ENCODE measurements at regions not wholly inside any gene's neighbourhood (a gene's known extent, or its start where the extent isn't known, plus 50 kb on each side); places are given as distances from the start of the nearest gene placed in this dataset.
A peak's percentile ranks its signal among the peaks of the same experiment; 100 is the strongest.

- DNase-seq (peak in 1 of 3 donors; percentile 15), ATAC-seq (no peak)
- Histone ChIP-seq H3K9me3 (no peaks in the 10 kb centered on the region), H3K4me3 (no peak overlapping the region), H3K4me1 (ENCODE audit: low read depth) (no peaks in the 10 kb centered on the region), H3K36me3 (ENCODE audit: low read depth) (no peaks in the 10 kb centered on the region)
- intact Hi-C loops (cut with DNase I, micrococcal nuclease) = no loop called here
- no peak for TF ChIP-seq CTCF (IDR thresholded peaks at IDR 0.05)
Observed at GRCh38 chr16:88323041-88323440, 59.7 kb upstream of the ZNF469 start.

- no peak overlapping the region for H3K4me3 ChIP-seq
- DNase-seq (peak in 1 of 3 donors; percentile 35), ATAC-seq (no peak)
- no peaks in the 10 kb centered on the region for H3K36me3 ChIP-seq (ENCODE audit: low read depth)
- H3K9me3 ChIP-seq = no peaks in the 10 kb centered on the region
- intact Hi-C loops (cut with DNase I, micrococcal nuclease) = no loop called here
- TF ChIP-seq CTCF (IDR thresholded peaks at IDR 0.05) = no peak
- H3K4me1 ChIP-seq (ENCODE audit: low read depth) = no peaks in the 10 kb centered on the region
Observed at GRCh38 chr16:88323546-88324330, 59.0 kb upstream of the ZNF469 start.

DNA sequence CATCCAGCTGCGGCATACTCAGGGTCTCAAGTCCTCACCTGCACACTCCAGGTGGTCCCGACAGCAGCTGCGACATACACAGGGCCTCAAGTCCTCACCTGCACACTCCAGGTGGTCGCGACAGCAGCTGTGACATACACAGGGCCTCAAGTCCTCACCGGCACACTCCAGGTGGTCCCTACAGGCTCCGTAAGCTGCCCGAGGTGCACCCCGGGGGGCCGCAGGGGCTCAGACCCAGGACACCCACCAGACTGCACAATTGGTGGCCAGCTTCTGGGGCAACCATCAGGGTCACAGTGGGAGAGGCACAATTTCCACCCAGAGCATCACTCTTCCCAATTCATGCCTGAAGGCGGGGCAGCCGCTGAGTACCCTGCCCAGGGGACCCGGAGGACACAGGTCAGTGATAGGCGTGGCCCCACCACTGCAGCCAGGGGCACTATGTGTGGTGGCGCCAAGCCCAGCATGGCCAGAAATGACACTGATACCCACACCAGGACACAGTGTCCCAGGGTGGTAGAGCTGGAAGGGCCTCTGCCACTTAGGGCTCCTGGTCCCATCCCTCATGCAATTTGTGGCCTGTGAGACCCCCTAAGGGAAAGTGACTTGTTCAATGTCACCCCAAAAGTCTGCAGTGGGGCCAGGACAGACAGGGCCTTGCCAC, 57.5 kb upstream of the ZNF469 start:
- ATAC-seq (no peak), DNase-seq (peak in 1 of 3 donors; percentile 12)
- H3K9me3 ChIP-seq = no peaks in the 10 kb centered on the region
- TF ChIP-seq CTCF (IDR thresholded peaks at IDR 0.05) = no peak
- no peak overlapping the region for H3K4me3 ChIP-seq
- no peaks in the 10 kb centered on the region for H3K4me1 ChIP-seq (ENCODE audit: low read depth)
- H3K36me3 ChIP-seq (ENCODE audit: low read depth) = no peaks in the 10 kb centered on the region
- intact Hi-C loops (cut with DNase I, micrococcal nuclease) = no loop called here

DNA sequence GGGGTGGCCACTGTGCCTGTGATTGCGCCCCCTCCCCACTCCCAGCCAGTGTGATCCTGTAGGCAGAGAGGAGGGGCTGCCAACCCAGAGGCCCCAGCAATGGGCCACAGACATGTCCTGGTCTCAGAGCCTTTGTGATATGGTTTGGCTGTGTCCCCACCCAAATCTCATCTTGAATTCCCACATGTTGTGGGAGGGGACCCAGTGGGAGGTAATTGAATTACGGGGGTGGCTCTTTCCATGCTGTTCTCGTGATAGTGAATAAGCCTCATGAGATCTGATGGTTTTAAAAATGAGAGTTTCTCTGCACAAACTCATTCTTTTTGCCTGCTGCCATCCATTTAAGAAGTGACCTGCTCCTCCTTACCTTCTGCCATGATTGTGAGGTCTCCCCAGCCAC, 56.8 kb upstream of the ZNF469 start:
- TF ChIP-seq CTCF (IDR thresholded peaks at IDR 0.05) = no peak
- intact Hi-C loops (cut with DNase I, micrococcal nuclease) = no loop called here
- H3K4me3 ChIP-seq = no peak overlapping the region
- H3K36me3 ChIP-seq (ENCODE audit: low read depth) = no peaks in the 10 kb centered on the region
- ATAC-seq (no peak), DNase-seq (peak in 1 of 3 donors; percentile 23)
- no peaks in the 10 kb centered on the region for H3K4me1 ChIP-seq (ENCODE audit: low read depth)
- H3K9me3 ChIP-seq = no peaks in the 10 kb centered on the region

- intact Hi-C loops (cut with DNase I, micrococcal nuclease) = no loop called here
- H3K36me3 ChIP-seq (ENCODE audit: low read depth) = no peaks in the 10 kb centered on the region
- no peaks in the 10 kb centered on the region for H3K9me3 ChIP-seq
- DNase-seq = peak in 1 of 3 donors; percentile 23
- H3K4me3 ChIP-seq = no peak overlapping the region
- ATAC-seq = no peak
- TF ChIP-seq CTCF (IDR thresholded peaks at IDR 0.05) = no peak
- no peaks in the 10 kb centered on the region for H3K4me1 ChIP-seq (ENCODE audit: low read depth)
Observed at GRCh38 chr16:88326611-88327485, 55.9 kb upstream of the ZNF469 start.
